Neural cell (in vitro differentiated cells): ENCODE measurements at regions not wholly inside any gene's neighbourhood (a gene's known extent, or its start where the extent isn't known, plus 50 kb on each side); places are given as distances from the start of the nearest gene placed in this dataset.

Source experiments
- CTCF ChIP-seq: fragments of 450-650 bp; IDR thresholded peaks from 2 replicates; pipeline ENCODE4 v1.5.1; 2014; ENCODE audit warnings: antibody characterized with exemption, mild to moderate bottlenecking, moderate library complexity; ENCODE audit not compliant: poor library complexity, severe bottlenecking
- EP300 ChIP-seq: fragments of 450-650 bp; conservative IDR thresholded peaks from 2 replicates; pipeline ENCODE4 v1.6.1; 2014; ENCODE audit warnings: antibody characterized with exemption, mild to moderate bottlenecking, moderate library complexity; ENCODE audit not compliant: poor library complexity, severe bottlenecking
- EZH2 ChIP-seq: fragments of 200-600, 300-800 bp; shearing (Covaris generic), sonication (generic); IDR thresholded peaks from 2 replicates; pipeline ENCODE4 v1.6.1; 2014; ENCODE audit warnings: antibody characterized with exemption, low read length, borderline replicate concordance, mild to moderate bottlenecking; ENCODE audit not compliant: insufficient read depth, poor library complexity, severe bottlenecking
- MXI1 ChIP-seq: fragments of 450-650 bp; conservative IDR thresholded peaks from 2 replicates; pipeline ENCODE4 v1.6.1; 2014; ENCODE audit warnings: antibody characterized with exemption, mild to moderate bottlenecking; ENCODE audit not compliant: poor library complexity, severe bottlenecking
- POLR2AphosphoS5 ChIP-seq: IDR thresholded peaks from 2 replicates; pipeline ENCODE4 v1.6.1; 2012
- RAD21 ChIP-seq: fragments of 450-650 bp; conservative IDR thresholded peaks from 2 replicates; pipeline ENCODE4 v1.6.1; 2014; ENCODE audit warnings: antibody characterized with exemption, mild to moderate bottlenecking, moderate library complexity
- SMC3 ChIP-seq: fragments of 450-650 bp; conservative IDR thresholded peaks from 2 replicates; pipeline ENCODE4 v1.6.1; 2014; ENCODE audit warnings: antibody characterized with exemption, mild to moderate bottlenecking, moderate library complexity; ENCODE audit not compliant: poor library complexity
- TAF1 ChIP-seq: IDR thresholded peaks from 2 replicates; pipeline ENCODE4 v1.6.1; 2012; ENCODE audit warnings: low read depth
- TF ChIP-seq, protein P1 (sequence below): IDR thresholded peaks from 2 replicates; pipeline ENCODE4 v1.6.1; 2012; ENCODE audit warnings: borderline replicate concordance

- TF ChIP-seq CTCF: no peak
- TF ChIP-seq TAF1: no peak
- TF ChIP-seq POLR2AphosphoS5: no peak
- TF ChIP-seq RAD21: no peak
- TF ChIP-seq EZH2: no peak
- TF ChIP-seq, protein P1, sequence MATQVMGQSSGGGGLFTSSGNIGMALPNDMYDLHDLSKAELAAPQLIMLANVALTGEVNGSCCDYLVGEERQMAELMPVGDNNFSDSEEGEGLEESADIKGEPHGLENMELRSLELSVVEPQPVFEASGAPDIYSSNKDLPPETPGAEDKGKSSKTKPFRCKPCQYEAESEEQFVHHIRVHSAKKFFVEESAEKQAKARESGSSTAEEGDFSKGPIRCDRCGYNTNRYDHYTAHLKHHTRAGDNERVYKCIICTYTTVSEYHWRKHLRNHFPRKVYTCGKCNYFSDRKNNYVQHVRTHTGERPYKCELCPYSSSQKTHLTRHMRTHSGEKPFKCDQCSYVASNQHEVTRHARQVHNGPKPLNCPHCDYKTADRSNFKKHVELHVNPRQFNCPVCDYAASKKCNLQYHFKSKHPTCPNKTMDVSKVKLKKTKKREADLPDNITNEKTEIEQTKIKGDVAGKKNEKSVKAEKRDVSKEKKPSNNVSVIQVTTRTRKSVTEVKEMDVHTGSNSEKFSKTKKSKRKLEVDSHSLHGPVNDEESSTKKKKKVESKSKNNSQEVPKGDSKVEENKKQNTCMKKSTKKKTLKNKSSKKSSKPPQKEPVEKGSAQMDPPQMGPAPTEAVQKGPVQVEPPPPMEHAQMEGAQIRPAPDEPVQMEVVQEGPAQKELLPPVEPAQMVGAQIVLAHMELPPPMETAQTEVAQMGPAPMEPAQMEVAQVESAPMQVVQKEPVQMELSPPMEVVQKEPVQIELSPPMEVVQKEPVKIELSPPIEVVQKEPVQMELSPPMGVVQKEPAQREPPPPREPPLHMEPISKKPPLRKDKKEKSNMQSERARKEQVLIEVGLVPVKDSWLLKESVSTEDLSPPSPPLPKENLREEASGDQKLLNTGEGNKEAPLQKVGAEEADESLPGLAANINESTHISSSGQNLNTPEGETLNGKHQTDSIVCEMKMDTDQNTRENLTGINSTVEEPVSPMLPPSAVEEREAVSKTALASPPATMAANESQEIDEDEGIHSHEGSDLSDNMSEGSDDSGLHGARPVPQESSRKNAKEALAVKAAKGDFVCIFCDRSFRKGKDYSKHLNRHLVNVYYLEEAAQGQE: no peak
- TF ChIP-seq EP300: no peak
- no peak for TF ChIP-seq SMC3
- no peak for TF ChIP-seq MXI1
Measured at GRCh38 chr6:6891949-6892461, 215.8 kb upstream of the RREB1 start.
